SK-N-SH (cell line): ENCODE measurements at regions not wholly inside any gene's neighbourhood (a gene's known extent, or its start where the extent isn't known, plus 50 kb on each side); places are given as distances from the start of the nearest gene placed in this dataset.

Experiments
- CTCF ChIP-seq: fragments of 200-600 bp; sonication (generic); IDR thresholded peaks from 2 replicates; pipeline ENCODE4 v1.6.1; 2017; ENCODE audit warnings: antibody characterized with exemption, mild to moderate bottlenecking, moderate library complexity
- EP300 ChIP-seq, 2 experiments: IDR thresholded peaks; 2 replicates each; pipeline versions ENCODE4 v1.4.0 to v1.6.1; 2012; ENCODE audit warnings: borderline replicate concordance in 1 of 2, low read depth in 1 of 2, low read length in 1 of 2
- EZH2phosphoT487 ChIP-seq: fragments of 200-600 bp; sonication (generic); IDR thresholded peaks from 2 replicates; pipeline ENCODE4 v1.6.1; 2017; ENCODE audit warnings: low read depth, mixed run types, mild to moderate bottlenecking, antibody characterized with exemption, moderate library complexity, borderline replicate concordance
- FOXJ3 ChIP-seq: sonication (generic); formaldehyde crosslinking; IDR thresholded peaks from 2 replicates; pipeline ENCODE4 v1.5.1; 2020; ENCODE audit warnings: mild to moderate bottlenecking, missing genetic modification reagents
- IRF3 ChIP-seq: fragments of 150-350 bp; IDR thresholded peaks from 2 replicates; pipeline ENCODE4 v1.6.1; 2016; ENCODE audit warnings: mild to moderate bottlenecking, low read depth, low read length
- JUND ChIP-seq: IDR thresholded peaks from 2 replicates; pipeline ENCODE4 v1.4.0; 2012
- MAX ChIP-seq: IDR thresholded peaks from 2 replicates; pipeline ENCODE4 v1.4.0; 2012; ENCODE audit warnings: low read depth
- RCOR1 ChIP-seq: fragments of 150-350 bp; IDR thresholded peaks from 2 replicates; pipeline ENCODE4 v1.6.1; 2017; ENCODE audit warnings: antibody characterized with exemption, low read length
- SIN3A ChIP-seq: IDR thresholded peaks from 2 replicates; pipeline ENCODE4 v1.6.1; 2012; ENCODE audit warnings: low read depth, mild to moderate bottlenecking, low read length, moderate library complexity, borderline replicate concordance
- TAF1 ChIP-seq: IDR thresholded peaks from 2 replicates; pipeline ENCODE4 v1.6.1; 2012; ENCODE audit warnings: low read depth, mild to moderate bottlenecking, low read length, moderate library complexity, borderline replicate concordance
- USF2 ChIP-seq: fragments of 150-350 bp; IDR thresholded peaks from 2 replicates; pipeline ENCODE4 v1.6.1; 2017; ENCODE audit warnings: antibody characterized with exemption, low read length, low read depth, borderline replicate concordance

- no peak for TF ChIP-seq IRF3
- no peak for TF ChIP-seq RCOR1
- no peak for TF ChIP-seq TAF1
- no peak for TF ChIP-seq SIN3A
- TF ChIP-seq CTCF: no peak
- TF ChIP-seq JUND: no peak
- no peak for TF ChIP-seq EP300 (IDR thresholded peaks at IDR 0.05; ENCODE audit: borderline replicate concordance in 1 of 2, low read depth in 1 of 2, low read length in 1 of 2)
- TF ChIP-seq EZH2phosphoT487: no peak
- TF ChIP-seq FOXJ3 (CRISPR knock-in tag): no peak
- no peak for TF ChIP-seq MAX
- no peak for TF ChIP-seq USF2
Measured at GRCh38 chr10:90621577-90621976, 236.3 kb downstream of the HTR7 start.
